ENCODE measurements at regions not wholly inside any gene's neighbourhood (a gene's known extent, or its start where the extent isn't known, plus 50 kb on each side); places are given as distances from the start of the nearest gene placed in this dataset.

DNA sequence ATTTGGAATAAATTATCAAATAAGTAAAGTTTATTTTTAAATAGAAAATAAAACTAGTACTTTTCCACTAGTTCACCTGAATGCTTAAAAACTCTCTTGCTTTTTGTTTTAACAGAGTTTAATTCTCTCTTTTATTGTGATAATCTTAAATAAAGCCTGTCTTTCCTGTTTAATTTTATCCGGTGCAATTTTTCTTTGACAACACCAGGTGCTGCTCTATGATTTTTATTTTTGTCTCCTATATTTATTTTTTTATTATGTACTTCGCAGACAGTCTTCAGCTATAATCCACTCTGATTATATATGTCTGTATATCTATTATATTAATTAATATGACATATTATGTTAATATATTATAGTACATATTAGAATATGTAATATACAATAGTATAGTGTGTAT is 1293.0 kb upstream of the EPHA6 start:
- Mint-ChIP-seq H3K36me3 (ENCODE audit: insufficient read depth, unreplicated experiment) (no peaks in the 10 kb centered on the region), H3K9me3 (ENCODE audit: unreplicated experiment) (no peaks in the 10 kb centered on the region), H3K27ac (ENCODE audit: unreplicated experiment) (no peak overlapping the region), H3K4me3 (ENCODE audit: unreplicated experiment) (no peak overlapping the region), H3K27me3 (ENCODE audit: insufficient read depth, unreplicated experiment) (no peaks in the 10 kb centered on the region), H3K4me1 (ENCODE audit: low read depth, unreplicated experiment) (no peaks in the 10 kb centered on the region)
- ChIA-PET POLR2A (no interaction called here), CTCF (no interaction called here)
- H3K27me3 ChIP-seq (replicated peaks; ENCODE audit: control insufficient read depth, insufficient read depth, low read length): no peaks in the 10 kb centered on the region
- BruUV-seq (replicated peaks): no TSS peak
- no peaks in the 10 kb centered on the region for H3K4me1 ChIP-seq
- no peak for DNase-seq
- H3K4me3 ChIP-seq (ENCODE audit: low read depth, low read length): no peak overlapping the region
- intact Hi-C loops (cut with micrococcal nuclease; ENCODE audit: unreplicated experiment): no loop called here
- no peaks in the 10 kb centered on the region for H3K9me3 ChIP-seq
- no peaks in the 10 kb centered on the region for H3K36me3 ChIP-seq (ENCODE audit: control insufficient read depth, insufficient read depth, low read length)
- TF ChIP-seq, protein P1, sequence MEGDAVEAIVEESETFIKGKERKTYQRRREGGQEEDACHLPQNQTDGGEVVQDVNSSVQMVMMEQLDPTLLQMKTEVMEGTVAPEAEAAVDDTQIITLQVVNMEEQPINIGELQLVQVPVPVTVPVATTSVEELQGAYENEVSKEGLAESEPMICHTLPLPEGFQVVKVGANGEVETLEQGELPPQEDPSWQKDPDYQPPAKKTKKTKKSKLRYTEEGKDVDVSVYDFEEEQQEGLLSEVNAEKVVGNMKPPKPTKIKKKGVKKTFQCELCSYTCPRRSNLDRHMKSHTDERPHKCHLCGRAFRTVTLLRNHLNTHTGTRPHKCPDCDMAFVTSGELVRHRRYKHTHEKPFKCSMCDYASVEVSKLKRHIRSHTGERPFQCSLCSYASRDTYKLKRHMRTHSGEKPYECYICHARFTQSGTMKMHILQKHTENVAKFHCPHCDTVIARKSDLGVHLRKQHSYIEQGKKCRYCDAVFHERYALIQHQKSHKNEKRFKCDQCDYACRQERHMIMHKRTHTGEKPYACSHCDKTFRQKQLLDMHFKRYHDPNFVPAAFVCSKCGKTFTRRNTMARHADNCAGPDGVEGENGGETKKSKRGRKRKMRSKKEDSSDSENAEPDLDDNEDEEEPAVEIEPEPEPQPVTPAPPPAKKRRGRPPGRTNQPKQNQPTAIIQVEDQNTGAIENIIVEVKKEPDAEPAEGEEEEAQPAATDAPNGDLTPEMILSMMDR (IDR thresholded peaks at IDR 0.05; ENCODE audit: insufficient read depth in 1 of 2, low read depth in 1 of 2, low read length in 1 of 2, severe bottlenecking in 1 of 2, unreplicated experiment in 1 of 2): no peak

DNA sequence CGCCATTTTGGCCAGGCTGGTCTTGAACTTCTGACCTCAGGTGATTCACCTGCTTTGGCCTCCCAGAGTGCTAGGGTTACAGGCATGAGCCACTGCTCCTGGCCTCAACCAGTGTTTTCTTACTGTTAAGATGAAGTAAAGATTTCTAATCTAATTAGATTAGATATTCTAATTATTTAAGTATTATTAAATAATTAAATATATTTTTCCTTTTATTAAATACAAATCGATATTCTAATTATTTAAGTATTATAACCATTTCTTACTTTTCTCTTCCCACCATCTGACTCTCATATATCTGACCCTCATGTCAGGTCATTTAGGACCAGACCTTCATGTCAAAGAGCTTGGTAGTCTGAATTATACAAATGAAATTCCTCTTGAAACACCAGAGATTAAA is 1291.9 kb upstream of the EPHA6 start:
- Mint-ChIP-seq H3K27ac (ENCODE audit: unreplicated experiment) (no peak overlapping the region), H3K27me3 (ENCODE audit: insufficient read depth, unreplicated experiment) (no peaks in the 10 kb centered on the region), H3K9me3 (ENCODE audit: unreplicated experiment) (no peaks in the 10 kb centered on the region), H3K4me1 (ENCODE audit: low read depth, unreplicated experiment) (no peaks in the 10 kb centered on the region), H3K36me3 (ENCODE audit: insufficient read depth, unreplicated experiment) (no peaks in the 10 kb centered on the region), H3K4me3 (ENCODE audit: unreplicated experiment) (no peak overlapping the region)
- no TSS peak for BruUV-seq (replicated peaks)
- Histone ChIP-seq H3K4me1 (no peaks in the 10 kb centered on the region), H3K27me3 (replicated peaks; ENCODE audit: control insufficient read depth, insufficient read depth, low read length) (no peaks in the 10 kb centered on the region), H3K4me3 (ENCODE audit: low read depth, low read length) (no peak overlapping the region), H3K36me3 (ENCODE audit: control insufficient read depth, insufficient read depth, low read length) (no peaks in the 10 kb centered on the region), H3K9me3 (no peaks in the 10 kb centered on the region)
- CTCF ChIA-PET: no interaction called here
- intact Hi-C loops (cut with micrococcal nuclease; ENCODE audit: unreplicated experiment): no loop called here
- POLR2A ChIA-PET: no interaction called here
- TF ChIP-seq, protein P1 (IDR thresholded peaks at IDR 0.05; ENCODE audit: insufficient read depth in 1 of 2, low read depth in 1 of 2, low read length in 1 of 2, severe bottlenecking in 1 of 2, unreplicated experiment in 1 of 2): no peak
- no peak for DNase-seq

DNA sequence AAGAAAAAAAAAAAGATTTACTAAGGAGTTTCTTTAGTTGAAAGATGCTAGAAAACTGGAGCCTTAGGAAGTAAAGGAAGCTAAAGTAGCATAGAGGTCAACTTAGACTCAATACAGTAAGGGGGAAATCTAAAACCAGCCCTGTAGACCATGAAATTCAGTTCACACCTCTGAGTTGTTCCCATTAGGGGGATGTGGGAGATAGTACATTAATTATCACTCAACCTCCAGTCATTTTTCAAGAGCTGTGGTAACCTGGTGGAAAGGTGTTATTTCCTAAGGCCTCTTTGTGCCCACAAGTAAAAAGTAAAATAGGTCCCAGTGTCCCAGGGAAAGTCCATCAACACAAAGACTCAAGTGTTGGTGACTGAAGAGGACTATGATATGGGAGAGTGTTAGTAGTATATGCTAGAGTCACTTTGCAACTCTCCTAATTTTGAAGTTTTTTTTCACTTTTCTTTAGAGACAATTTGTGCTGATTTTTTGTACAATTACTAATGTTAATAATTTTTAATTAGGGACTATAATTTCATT is 1274.4 kb upstream of the EPHA6 start:
- ChIA-PET POLR2A (no interaction called here), CTCF (no interaction called here)
- intact Hi-C loops (cut with micrococcal nuclease; ENCODE audit: unreplicated experiment): no loop called here
- Histone ChIP-seq H3K4me1 (no peaks in the 10 kb centered on the region), H3K9me3 (no peaks in the 10 kb centered on the region), H3K4me3 (ENCODE audit: low read depth, low read length) (no peak overlapping the region), H3K36me3 (ENCODE audit: control insufficient read depth, insufficient read depth, low read length) (no peaks in the 10 kb centered on the region), H3K27me3 (replicated peaks; ENCODE audit: control insufficient read depth, insufficient read depth, low read length) (no peaks in the 10 kb centered on the region)
- no peak for DNase-seq
- no TSS peak for BruUV-seq (replicated peaks)
- TF ChIP-seq, protein P1 (IDR thresholded peaks at IDR 0.05; ENCODE audit: insufficient read depth in 1 of 2, low read depth in 1 of 2, low read length in 1 of 2, severe bottlenecking in 1 of 2, unreplicated experiment in 1 of 2): no peak
- Mint-ChIP-seq H3K36me3 (ENCODE audit: insufficient read depth, unreplicated experiment) (no peaks in the 10 kb centered on the region), H3K4me3 (ENCODE audit: unreplicated experiment) (no peak overlapping the region), H3K9me3 (ENCODE audit: unreplicated experiment) (no peaks in the 10 kb centered on the region), H3K27ac (ENCODE audit: unreplicated experiment) (no peak overlapping the region), H3K4me1 (ENCODE audit: low read depth, unreplicated experiment) (no peaks in the 10 kb centered on the region), H3K27me3 (ENCODE audit: insufficient read depth, unreplicated experiment) (no peaks in the 10 kb centered on the region)

Data from Caco-2 (cell line).